ENCODE measurements at regions not wholly inside any gene's neighbourhood (a gene's known extent, or its start where the extent isn't known, plus 50 kb on each side); places are given as distances from the start of the nearest gene placed in this dataset.

GRCh38 chr1:5770981-5771765 is 221.1 kb downstream of the NPHP4 start:
- TF ChIP-seq POLR2AphosphoS5 (IDR thresholded peaks at IDR 0.05; ENCODE audit: low read depth, low read length): no peak
- no peak for TF ChIP-seq REST (IDR thresholded peaks at IDR 0.05; ENCODE audit: insufficient read depth in 1 of 2, low read depth in 2 of 2, low read length in 2 of 2)
- TF ChIP-seq TAF1 (IDR thresholded peaks at IDR 0.05; ENCODE audit: borderline replicate concordance, insufficient read depth, low read length): no peak
- no peak for TF ChIP-seq SIN3A (IDR thresholded peaks at IDR 0.05; ENCODE audit: borderline replicate concordance, insufficient read depth, low read length)
- no peak for TF ChIP-seq FOXP2 (optimal IDR thresholded peaks at IDR 0.05; ENCODE audit: borderline replicate concordance, extremely low read depth, extremely low read length, insufficient read depth)

Measured in PFSK-1 (cell line).